HEK293T (cell line): ENCODE measurements at regions not wholly inside any gene's neighbourhood (a gene's known extent, or its start where the extent isn't known, plus 50 kb on each side); places are given as distances from the start of the nearest gene placed in this dataset.

Experiments used
- ARNT ChIP-seq: fragments of 450-650 bp; IDR thresholded peaks from 2 replicates; pipeline ENCODE4 v1.6.1; 2017; ENCODE audit warnings: mild to moderate bottlenecking
- BHLHE40 ChIP-seq: fragments of 450-650 bp; IDR thresholded peaks from 2 replicates; pipeline ENCODE4 v1.6.1; 2016; ENCODE audit warnings: mild to moderate bottlenecking, moderate library complexity, borderline replicate concordance
- CTBP1 ChIP-seq: fragments of 450-650 bp; IDR thresholded peaks from 2 replicates; pipeline ENCODE4 v1.6.1; 2016; ENCODE audit warnings: borderline replicate concordance
- FOXA1 ChIP-seq: fragments of 450-650 bp; IDR thresholded peaks from 2 replicates; pipeline ENCODE4 v1.6.1; 2016; ENCODE audit warnings: mild to moderate bottlenecking
- FOXM1 ChIP-seq: fragments of 450-650 bp; IDR thresholded peaks from 2 replicates; pipeline ENCODE4 v1.6.1; 2017; ENCODE audit warnings: mild to moderate bottlenecking, borderline replicate concordance
- L3MBTL2 ChIP-seq: fragments of 450-650 bp; conservative IDR thresholded peaks from 2 replicates; pipeline ENCODE4 v1.6.1; 2016; ENCODE audit warnings: mild to moderate bottlenecking
- LEF1 ChIP-seq: fragments of 450-650 bp; IDR thresholded peaks from 2 replicates; pipeline ENCODE4 v1.6.1; 2017; ENCODE audit warnings: mild to moderate bottlenecking, borderline replicate concordance
- NFRKB ChIP-seq: fragments of 450-650 bp; IDR thresholded peaks from 2 replicates; pipeline ENCODE4 v1.6.1; 2016; ENCODE audit warnings: mild to moderate bottlenecking, moderate library complexity
- SP1 ChIP-seq: fragments of 450-650 bp; IDR thresholded peaks from 2 replicates; pipeline ENCODE4 v1.6.1; 2017

GRCh38 chr5:123879071-123879470 is 367.1 kb downstream of the CSNK1G3 start:
- no peak for TF ChIP-seq CTBP1
- no peak for TF ChIP-seq FOXA1
- TF ChIP-seq L3MBTL2 = no peak
- TF ChIP-seq ARNT = no peak
- no peak for TF ChIP-seq NFRKB
- TF ChIP-seq BHLHE40 = no peak
- TF ChIP-seq LEF1 = no peak
- TF ChIP-seq SP1 = no peak
- TF ChIP-seq FOXM1 = no peak
